Fibroblast of skin of left quadriceps (primary cell): ENCODE measurements at regions not wholly inside any gene's neighbourhood (a gene's known extent, or its start where the extent isn't known, plus 50 kb on each side); places are given as distances from the start of the nearest gene placed in this dataset.

Experiments
- DNase-seq, 2 experiments: peaks; one replicate each; pipeline ENCODE4 v3.0.0-alpha.2; 2013; ENCODE audit warnings: low read depth in 2 of 2

- no peak for DNase-seq
Observed at GRCh38 chr12:89015419-89015818, 336.9 kb downstream of the DUSP6 start.

GRCh38 chr12:88998421-88998820 is 353.9 kb downstream of the DUSP6 start:
- no peak for DNase-seq

- no peak for DNase-seq
Observed at GRCh38 chr12:88996200-88996788, 356.0 kb downstream of the DUSP6 start.

DNA sequence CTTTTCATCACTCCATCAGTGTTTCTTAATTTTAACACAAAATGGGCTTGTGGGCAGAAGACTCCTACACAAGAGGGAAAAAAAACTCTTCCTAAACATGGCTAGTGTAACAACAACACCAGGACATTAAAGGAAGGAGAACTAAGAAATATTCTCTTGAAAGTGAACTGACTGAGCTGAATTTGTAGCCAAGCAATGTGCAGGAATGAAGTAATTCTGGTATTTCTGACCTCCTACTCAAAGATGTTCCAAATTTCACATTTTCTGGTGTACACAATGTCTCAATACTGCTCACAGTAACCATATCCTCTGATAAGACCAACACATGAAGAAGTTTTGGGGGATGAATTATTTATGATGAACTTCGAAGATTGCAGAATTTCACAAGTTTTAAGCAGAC is 357.3 kb downstream of the DUSP6 start:
- DNase-seq: no peak

- DNase-seq: no peak
Observed at GRCh38 chr12:88994537-88994936, 357.8 kb downstream of the DUSP6 start.

DNA sequence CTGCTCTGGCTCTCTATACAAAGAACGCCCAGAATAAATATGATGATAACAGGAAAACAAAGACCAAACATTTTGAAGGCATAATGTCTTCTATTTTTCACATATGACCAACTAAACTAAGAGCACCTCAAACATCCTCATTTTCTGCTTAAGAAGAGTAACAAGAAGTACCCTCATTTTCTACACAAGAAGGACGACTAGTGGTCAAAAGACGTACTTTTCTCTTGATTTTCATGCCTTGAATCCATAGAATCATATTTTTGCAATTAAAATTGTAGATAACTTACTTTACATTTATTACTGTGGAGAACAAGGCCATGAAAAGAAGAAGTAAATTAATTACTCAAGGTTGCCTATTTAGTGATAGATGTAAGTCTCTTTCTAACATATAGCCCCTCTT is 358.6 kb downstream of the DUSP6 start:
- peak; percentile 46 to 50 for DNase-seq

- no peak for DNase-seq
Observed at GRCh38 chr12:88986056-88986455, 366.2 kb downstream of the DUSP6 start.

- peak; percentile 6 for DNase-seq
Observed at GRCh38 chr12:88985631-88986030, 366.7 kb downstream of the DUSP6 start.

GRCh38 chr12:88985011-88985410 is 367.3 kb downstream of the DUSP6 start:
- DNase-seq: no peak

DNA sequence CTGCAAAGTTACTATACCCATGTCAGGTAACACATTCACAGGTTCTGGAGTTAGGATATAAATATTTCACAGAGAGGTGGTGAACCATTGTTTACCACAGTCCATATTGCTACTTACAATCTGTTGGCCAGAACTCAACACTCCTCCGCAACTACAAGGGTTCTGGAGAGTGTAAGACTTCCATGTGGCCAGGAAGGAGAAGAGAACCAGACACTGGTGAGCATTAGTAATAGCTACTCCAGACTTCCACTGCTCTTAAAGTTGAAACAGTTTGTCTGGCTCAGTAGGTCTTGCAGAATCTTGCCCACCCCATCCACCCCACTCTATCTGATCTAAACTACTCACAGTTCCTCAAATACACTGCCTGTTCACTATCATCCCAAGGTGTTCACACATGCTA is 369.6 kb downstream of the DUSP6 start:
- no peak for DNase-seq

DNA sequence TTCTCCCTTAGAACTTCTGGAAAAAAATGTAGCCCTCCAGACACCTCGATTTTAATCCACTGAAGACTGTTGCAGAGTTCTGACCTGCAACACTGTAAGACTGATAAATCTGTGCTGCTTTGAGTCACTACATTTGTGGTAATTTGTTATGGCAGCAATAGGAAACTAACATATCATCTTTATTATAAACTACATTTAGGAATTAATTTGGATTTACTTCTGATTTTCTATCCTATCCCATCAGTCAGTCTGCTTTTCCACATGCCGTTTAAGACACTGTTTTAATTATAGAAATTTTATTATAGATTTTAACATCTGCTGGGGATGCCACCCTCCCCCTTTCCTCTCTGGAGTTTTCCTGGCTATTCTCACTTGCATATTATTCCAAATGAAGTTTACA is 375.2 kb downstream of the DUSP6 start:
- DNase-seq: no peak

GRCh38 chr12:88973998-88974397 is 378.3 kb downstream of the DUSP6 start:
- no peak for DNase-seq

DNA sequence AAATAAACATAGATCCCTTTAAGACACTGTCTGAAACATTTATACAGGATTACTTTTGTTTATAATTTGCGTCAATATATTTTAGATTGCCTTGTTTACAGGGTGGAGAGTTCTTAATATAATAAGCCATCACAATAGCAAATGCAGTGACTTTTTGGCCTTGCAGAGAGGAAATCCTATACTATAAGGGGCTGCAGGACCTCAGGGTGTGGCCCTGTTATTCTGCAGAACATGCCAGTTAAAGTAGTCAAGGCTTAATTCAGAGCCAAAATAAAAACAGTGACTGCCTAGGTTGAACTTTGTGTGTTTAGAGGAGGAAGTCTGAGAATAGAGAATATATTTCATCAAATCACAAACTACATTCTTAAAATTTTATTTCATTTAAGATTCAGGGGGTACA is 381.6 kb downstream of the DUSP6 start:
- no peak for DNase-seq

DNA sequence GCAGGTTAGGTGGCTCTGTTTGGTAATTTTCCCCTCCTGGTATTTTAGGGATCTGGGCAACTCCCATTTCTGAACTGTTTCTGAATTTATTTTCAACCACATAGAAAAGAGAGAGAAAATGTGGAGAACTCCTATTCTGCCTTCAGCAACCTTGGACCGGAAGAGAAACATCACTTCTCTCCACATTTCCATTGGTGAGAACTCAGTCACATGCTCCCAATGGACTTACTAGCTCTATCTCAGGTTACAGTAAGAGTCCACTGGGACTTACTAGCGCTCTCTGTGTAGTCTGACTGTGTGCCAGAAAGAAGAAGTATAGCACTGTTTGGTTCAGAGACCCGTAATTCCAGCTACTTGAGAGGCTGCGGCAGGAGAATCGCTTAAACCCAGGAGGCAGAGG is 383.2 kb downstream of the DUSP6 start:
- DNase-seq: no peak

- DNase-seq: no peak
Observed at GRCh38 chr12:88960213-88960878, 380.1 kb upstream of the KITLG start.

DNA sequence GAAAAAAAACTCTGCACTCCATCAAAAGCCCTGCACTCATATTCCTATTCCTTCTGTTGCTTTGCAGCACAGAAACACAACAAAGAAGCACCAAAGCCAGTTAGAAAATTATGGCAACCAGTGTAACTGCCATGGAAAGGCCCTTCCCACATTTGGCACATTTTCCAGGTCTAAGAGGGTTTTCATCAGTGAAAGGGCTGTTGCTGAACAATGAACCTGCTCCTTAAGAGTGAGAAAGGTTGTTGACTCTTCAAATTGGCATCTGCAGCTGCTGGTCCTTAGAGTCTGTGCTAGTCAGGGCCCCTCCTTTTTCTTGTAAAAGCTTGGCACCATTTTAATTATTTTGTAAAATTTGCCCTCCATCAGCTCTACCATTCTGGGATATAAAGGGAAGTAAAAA is 378.7 kb upstream of the KITLG start:
- DNase-seq: no peak

GRCh38 chr12:88958153-88958552 is 377.9 kb upstream of the KITLG start:
- DNase-seq: no peak

DNA sequence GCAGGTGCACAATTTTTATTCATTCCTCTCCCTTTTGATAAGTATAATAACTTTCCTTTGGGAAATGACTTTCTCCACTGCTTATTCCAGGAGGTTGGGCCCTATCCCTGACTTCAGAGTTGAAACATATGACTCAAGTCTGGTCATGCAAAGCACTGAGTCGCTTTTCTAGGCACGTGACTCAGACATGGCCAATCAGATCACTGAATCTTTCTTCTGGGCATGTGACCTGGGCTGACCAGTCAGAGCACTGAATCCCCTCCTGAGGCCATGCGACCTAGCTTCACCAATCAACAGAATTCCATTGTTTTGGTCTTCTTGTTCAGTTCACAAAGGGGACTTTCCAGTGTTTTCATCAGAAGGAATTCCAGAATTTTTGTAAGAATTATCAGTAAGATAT is 377.1 kb upstream of the KITLG start:
- no peak for DNase-seq

GRCh38 chr12:88955531-88955930 is 375.3 kb upstream of the KITLG start:
- DNase-seq: no peak

- no peak for DNase-seq
Observed at GRCh38 chr12:88953029-88953586, 372.8 kb upstream of the KITLG start.

DNA sequence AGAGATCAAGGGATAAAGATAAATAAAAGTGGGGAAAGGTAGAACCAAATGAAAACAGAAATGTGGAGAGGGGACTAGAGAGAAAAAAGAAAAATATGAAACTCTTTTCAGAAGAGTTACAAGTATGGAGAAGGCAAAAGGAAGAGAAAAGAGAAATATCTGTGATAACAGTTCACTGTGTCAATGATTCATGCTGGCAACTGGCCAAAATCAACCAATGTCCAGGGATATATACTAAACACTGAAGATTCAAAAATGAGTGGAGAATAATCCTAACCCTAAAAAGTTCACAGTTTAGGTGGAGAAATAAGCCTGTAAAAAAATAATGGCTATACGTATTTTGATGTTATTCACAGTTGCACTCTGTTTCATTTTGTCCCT is 372.3 kb upstream of the KITLG start:
- DNase-seq: peak; percentile 18 to 20

- DNase-seq: no peak
Observed at GRCh38 chr12:88951860-88952561, 371.7 kb upstream of the KITLG start.

DNA sequence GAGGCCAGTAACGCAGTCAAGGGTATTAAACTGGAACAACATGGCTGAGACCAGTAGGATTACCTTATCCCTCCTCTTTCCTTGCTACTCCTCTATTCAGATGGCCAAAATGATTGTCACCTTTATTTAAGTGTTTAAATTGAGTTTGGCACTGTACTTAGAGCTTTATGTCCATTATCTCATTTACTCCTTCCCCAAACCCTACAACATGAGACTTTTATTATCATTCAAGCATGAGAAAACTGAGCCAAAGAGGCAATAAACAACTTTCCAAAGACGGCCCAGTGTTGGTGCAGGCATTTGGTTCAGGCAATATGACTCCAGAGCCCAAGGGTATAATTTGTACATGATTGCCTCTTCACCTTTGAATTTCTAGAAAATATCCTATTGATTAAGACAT is 370.9 kb upstream of the KITLG start:
- DNase-seq: no peak
